ENCODE measurements at regions not wholly inside any gene's neighbourhood (a gene's known extent, or its start where the extent isn't known, plus 50 kb on each side); places are given as distances from the start of the nearest gene placed in this dataset.

GRCh38 chr5:133781436-133782225 is 169.3 kb upstream of the FSTL4 start:
- no peak for TF ChIP-seq POLR2AphosphoS5 (IDR thresholded peaks at IDR 0.05; ENCODE audit: borderline replicate concordance, low read depth, low read length)
- no peak for TF ChIP-seq EZH2 (IDR thresholded peaks at IDR 0.05)
- TF ChIP-seq FOXP2 (optimal IDR thresholded peaks at IDR 0.05; ENCODE audit: control extremely low read depth, extremely low read length, insufficient read depth) = no peak
